Lung (tissue), 11 donors: ENCODE measurements at regions not wholly inside any gene's neighbourhood (a gene's known extent, or its start where the extent isn't known, plus 50 kb on each side); places are given as distances from the start of the nearest gene placed in this dataset.

ENCODE experiments used
- ATAC-seq: fragments of 200-7000 bp; cut with Tn5 transposase; one replicate; pipeline ENCODE4 v1.9.1; 2020; ENCODE audit warnings: moderate number of reproducible peaks; ENCODE audit not compliant: insufficient read depth, low FRiP score
- DNase-seq, 3 donors: peaks; one replicate each; pipeline ENCODE4 v3.0.0-alpha.2; 2013 to 2017
- H3K27ac ChIP-seq, 2 donors: one replicate each; pipeline ENCODE4 v1.5.1; 2013; ENCODE audit warnings: mild to moderate bottlenecking in 2 of 2, moderate library complexity in 2 of 2, control low read depth in 1 of 2, inconsistent platforms in 1 of 2, low read depth in 1 of 2, low read length in 1 of 2
- H3K27me3 ChIP-seq, 3 donors: one replicate each; pipeline ENCODE4 v1.5.1; 2013; ENCODE audit warnings: low read length in 2 of 3; ENCODE audit not compliant: control insufficient read depth in 3 of 3, insufficient read depth in 3 of 3
- H3K36me3 ChIP-seq, 4 donors: one replicate each; pipeline ENCODE4 v1.5.1; 2013; ENCODE audit warnings: low read length in 4 of 4, mild to moderate bottlenecking in 1 of 4, moderate library complexity in 1 of 4; ENCODE audit not compliant: control insufficient read depth in 4 of 4, insufficient read depth in 4 of 4
- H3K4me1 ChIP-seq, 5 donors: one replicate each; pipeline ENCODE4 v1.5.1; 2013; ENCODE audit warnings: low read length in 5 of 5, mild to moderate bottlenecking in 2 of 5, moderate library complexity in 1 of 5; ENCODE audit not compliant: control insufficient read depth in 5 of 5, insufficient read depth in 5 of 5
- H3K4me3 ChIP-seq: one replicate; pipeline ENCODE4 v1.5.1; 2013; ENCODE audit warnings: mild to moderate bottlenecking, control low read depth, moderate library complexity
- H3K9ac ChIP-seq, 2 donors: one replicate each; pipeline ENCODE4 v1.5.1; 2013; ENCODE audit warnings: low read length in 2 of 2, control low read depth in 1 of 2; ENCODE audit not compliant: insufficient read depth in 1 of 2
- H3K9me3 ChIP-seq, 4 donors: one replicate each; pipeline ENCODE4 v1.5.1; 2013; ENCODE audit warnings: low read length in 3 of 4, mild to moderate bottlenecking in 1 of 4, moderate library complexity in 1 of 4; ENCODE audit not compliant: control insufficient read depth in 4 of 4, insufficient read depth in 3 of 4
- WGBS, 2 donors: extraction: QIAGEN DNeasy Blood & Tissue Kit; methylation state at CpG; one replicate each; pipeline ENCODE4 v1.1.7; 2013; 5-methylcytosine and 5-hydroxymethylcytosine counted together
- TF ChIP-seq, protein P1 (sequence below): IDR thresholded peaks from 2 replicates; pipeline ENCODE4 v1.5.1; 2012; ENCODE audit warnings: mild to moderate bottlenecking; ENCODE audit errors: control extremely low read depth, extremely low read depth
- donor health status: control.
- donor health status: control.
- donor health status: Bipolar disorder and iron deficiency.
- donor health status: healthy.
- donor health status: DM: yes; HTN: yes; CAD: no.

DNA sequence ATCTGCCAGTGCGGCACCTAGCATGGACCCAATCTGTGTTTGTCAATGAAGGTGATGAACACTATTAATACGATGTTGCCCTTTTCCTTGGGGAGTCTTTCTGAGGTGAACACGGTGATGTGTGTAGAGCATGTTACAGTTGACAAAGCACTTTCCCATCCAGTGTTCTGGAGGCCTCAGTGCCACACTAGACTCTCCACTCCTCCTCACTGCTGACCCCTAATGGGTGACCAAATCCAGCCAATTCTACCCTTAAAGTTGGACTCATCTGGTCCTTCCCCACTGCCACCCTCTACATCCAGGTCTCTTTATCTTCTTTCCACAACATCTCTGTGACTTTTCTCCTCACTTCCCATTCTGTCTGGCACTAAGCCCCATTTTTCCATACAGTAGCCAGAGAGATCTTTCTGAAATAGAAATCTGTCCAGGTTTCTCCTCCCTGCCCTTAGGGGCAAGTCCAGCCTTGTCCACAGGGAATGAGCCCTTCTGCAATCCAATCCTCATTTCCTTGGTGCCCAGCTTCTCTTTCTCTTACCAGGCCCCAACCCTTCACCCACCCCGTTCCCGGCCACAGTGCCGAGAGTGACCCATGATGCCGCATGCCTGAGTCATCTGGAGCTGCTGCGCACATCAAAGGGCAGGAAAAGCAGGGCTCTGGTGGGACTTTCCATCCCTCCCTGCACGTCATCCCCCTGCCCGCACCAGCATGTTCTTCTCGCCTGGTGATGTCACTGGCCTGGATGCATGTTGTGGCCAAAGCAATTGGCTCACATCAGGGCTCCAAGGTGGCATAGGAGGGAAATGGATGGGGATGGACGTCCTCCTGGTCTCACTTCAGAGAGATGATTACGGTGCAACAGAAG, 64.2 kb downstream of the RASSF10 start:
- H3K9me3 ChIP-seq: peaks cover 0 to 2% (median 0%) of the 10 kb centered on the region in 4 donors
- TF ChIP-seq, protein P1, sequence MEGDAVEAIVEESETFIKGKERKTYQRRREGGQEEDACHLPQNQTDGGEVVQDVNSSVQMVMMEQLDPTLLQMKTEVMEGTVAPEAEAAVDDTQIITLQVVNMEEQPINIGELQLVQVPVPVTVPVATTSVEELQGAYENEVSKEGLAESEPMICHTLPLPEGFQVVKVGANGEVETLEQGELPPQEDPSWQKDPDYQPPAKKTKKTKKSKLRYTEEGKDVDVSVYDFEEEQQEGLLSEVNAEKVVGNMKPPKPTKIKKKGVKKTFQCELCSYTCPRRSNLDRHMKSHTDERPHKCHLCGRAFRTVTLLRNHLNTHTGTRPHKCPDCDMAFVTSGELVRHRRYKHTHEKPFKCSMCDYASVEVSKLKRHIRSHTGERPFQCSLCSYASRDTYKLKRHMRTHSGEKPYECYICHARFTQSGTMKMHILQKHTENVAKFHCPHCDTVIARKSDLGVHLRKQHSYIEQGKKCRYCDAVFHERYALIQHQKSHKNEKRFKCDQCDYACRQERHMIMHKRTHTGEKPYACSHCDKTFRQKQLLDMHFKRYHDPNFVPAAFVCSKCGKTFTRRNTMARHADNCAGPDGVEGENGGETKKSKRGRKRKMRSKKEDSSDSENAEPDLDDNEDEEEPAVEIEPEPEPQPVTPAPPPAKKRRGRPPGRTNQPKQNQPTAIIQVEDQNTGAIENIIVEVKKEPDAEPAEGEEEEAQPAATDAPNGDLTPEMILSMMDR: no peak
- no peak overlapping the region for H3K4me3 ChIP-seq
- WGBS, 2 donors: 79 to 94% methylated on average over 13 of the region's 13 CpGs
- H3K36me3 ChIP-seq: no peaks in the 10 kb centered on the region
- no peaks in the 10 kb centered on the region for H3K27me3 ChIP-seq
- H3K9ac ChIP-seq: no peak overlapping the region
- H3K27ac ChIP-seq: no peak overlapping the region
- ATAC-seq: no peak
- DNase-seq: no peak
- H3K4me1 ChIP-seq: no peaks in the 10 kb centered on the region

DNA sequence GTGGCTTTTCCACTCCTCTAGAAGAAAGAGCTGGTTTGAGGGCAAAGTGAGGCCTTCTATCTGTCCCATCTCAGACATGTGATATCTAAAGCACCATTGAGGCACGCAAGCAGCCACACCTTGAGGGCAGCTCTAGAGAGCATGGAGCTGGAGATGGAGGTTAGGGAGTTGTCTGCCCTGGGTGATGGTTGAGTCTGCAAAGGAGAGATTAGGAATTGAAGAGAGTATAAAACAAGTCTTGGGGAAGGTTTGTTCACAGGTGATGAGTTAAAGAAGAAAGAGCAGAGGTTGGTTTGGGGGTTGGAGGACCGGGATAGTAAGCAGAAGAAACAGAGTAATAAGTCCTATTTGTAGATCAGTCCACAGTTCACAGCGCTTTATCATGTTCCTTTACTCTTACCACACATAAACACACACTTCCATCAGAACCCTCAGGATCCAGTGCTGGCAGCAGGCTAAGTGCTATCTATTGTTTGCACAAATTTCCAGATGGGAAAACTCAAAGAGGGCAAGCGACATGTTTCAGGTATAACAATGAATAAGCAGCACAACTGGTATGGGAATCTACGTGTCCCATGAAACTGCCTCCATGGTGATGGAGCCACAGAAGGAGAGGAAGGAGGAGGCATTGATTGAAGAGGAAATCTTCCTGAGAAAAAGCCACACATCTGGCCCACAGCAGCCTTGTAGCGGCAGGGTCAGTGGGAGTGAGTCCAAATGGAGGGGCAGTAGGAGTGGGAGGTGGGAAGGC, 65.8 kb downstream of the RASSF10 start:
- ATAC-seq (no peak), DNase-seq (no peak)
- Histone ChIP-seq H3K27ac (no peak overlapping the region), H3K36me3 (no peaks in the 10 kb centered on the region), H3K27me3 (no peaks in the 10 kb centered on the region), H3K4me3 (no peak overlapping the region), H3K9ac (no peak overlapping the region), H3K9me3 (no peaks in the 10 kb centered on the region), H3K4me1 (no peaks in the 10 kb centered on the region)
- TF ChIP-seq, protein P1: no peak
- 80 to 84% methylated on average over 6 of the region's 6 CpGs for WGBS, 2 donors

GRCh38 chr11:13076961-13077360, 67.8 kb downstream of the RASSF10 start:
- H3K27me3 ChIP-seq: peaks cover 0 to 3% (median 0%) of the 10 kb centered on the region in 3 donors
- no peak overlapping the region for H3K27ac ChIP-seq
- TF ChIP-seq, protein P1: no peak
- no peak overlapping the region for H3K9ac ChIP-seq
- H3K4me3 ChIP-seq: no peak overlapping the region
- no peak for ATAC-seq
- no peaks in the 10 kb centered on the region for H3K36me3 ChIP-seq
- H3K4me1 ChIP-seq: no peaks in the 10 kb centered on the region
- WGBS, 2 donors: 89 to 97% methylated on average over 2 of the region's 2 CpGs
- DNase-seq: no peak
- no peaks in the 10 kb centered on the region for H3K9me3 ChIP-seq
